Suprapubic skin (tissue), 3 donors: ENCODE measurements at regions not wholly inside any gene's neighbourhood (a gene's known extent, or its start where the extent isn't known, plus 50 kb on each side); places are given as distances from the start of the nearest gene placed in this dataset.

Experiments used
- POLR2A ChIP-seq, 2 donors: fragments of 450-650 bp; IDR thresholded peaks; one replicate each; pipeline ENCODE4 v1.6.1; 2017; ENCODE audit warnings: antibody characterized with exemption in 2 of 2, mild to moderate bottlenecking in 2 of 2, moderate library complexity in 2 of 2
- TF ChIP-seq, protein P1 (sequence below), 2 donors: fragments of 200-600 bp in 1 of 2; fragments of 450-650 bp in 1 of 2; sonication (generic) in 1 of 2; IDR thresholded peaks; one replicate each; pipeline ENCODE4 v1.5.1; 2016 to 2019; ENCODE audit warnings: antibody characterized with exemption in 2 of 2, mild to moderate bottlenecking in 1 of 2, moderate library complexity in 1 of 2

DNA sequence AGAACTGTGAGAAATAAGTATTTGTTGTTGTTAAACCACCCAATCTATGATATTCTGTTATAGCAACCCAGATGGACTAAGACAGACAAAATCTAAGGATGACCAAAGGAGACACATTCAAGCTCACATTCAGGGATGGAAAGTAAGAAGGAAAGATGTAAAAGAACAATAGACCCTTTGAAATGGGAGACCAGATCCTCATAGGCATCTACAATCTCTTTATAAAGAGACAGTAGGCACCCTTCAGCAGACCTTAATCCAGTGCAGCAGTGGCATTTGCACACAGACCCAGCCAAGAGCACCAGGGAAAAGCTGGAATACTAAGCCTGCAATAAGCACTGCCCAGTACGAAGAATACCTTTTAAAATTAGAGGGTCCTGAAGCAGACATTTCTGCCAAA, 132.7 kb downstream of the KLHL28 start:
- TF ChIP-seq, protein P1, sequence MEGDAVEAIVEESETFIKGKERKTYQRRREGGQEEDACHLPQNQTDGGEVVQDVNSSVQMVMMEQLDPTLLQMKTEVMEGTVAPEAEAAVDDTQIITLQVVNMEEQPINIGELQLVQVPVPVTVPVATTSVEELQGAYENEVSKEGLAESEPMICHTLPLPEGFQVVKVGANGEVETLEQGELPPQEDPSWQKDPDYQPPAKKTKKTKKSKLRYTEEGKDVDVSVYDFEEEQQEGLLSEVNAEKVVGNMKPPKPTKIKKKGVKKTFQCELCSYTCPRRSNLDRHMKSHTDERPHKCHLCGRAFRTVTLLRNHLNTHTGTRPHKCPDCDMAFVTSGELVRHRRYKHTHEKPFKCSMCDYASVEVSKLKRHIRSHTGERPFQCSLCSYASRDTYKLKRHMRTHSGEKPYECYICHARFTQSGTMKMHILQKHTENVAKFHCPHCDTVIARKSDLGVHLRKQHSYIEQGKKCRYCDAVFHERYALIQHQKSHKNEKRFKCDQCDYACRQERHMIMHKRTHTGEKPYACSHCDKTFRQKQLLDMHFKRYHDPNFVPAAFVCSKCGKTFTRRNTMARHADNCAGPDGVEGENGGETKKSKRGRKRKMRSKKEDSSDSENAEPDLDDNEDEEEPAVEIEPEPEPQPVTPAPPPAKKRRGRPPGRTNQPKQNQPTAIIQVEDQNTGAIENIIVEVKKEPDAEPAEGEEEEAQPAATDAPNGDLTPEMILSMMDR (IDR thresholded peaks at IDR 0.05) = no peak
- no peak for TF ChIP-seq POLR2A (IDR thresholded peaks at IDR 0.05)
